Parathyroid adenoma (tissue), 2 donors: ENCODE measurements at regions not wholly inside any gene's neighbourhood (a gene's known extent, or its start where the extent isn't known, plus 50 kb on each side); places are given as distances from the start of the nearest gene placed in this dataset.

Experiments
- H2AFZ ChIP-seq: fragments of 300-600 bp; sonication (generic); one replicate; pipeline ENCODE4 v1.7.0; 2017; ENCODE audit warnings: antibody characterized with exemption, mild to moderate bottlenecking
- H3K27ac ChIP-seq: fragments of 300-600 bp; sonication (generic); one replicate; pipeline ENCODE4 v1.7.0; 2017
- H3K27me3 ChIP-seq: fragments of 300-600 bp; sonication (generic); one replicate; pipeline ENCODE4 v1.7.0; 2017; ENCODE audit warnings: low read length; ENCODE audit not compliant: control insufficient read depth, insufficient read depth
- H3K36me3 ChIP-seq: fragments of 300-600 bp; sonication (generic); one replicate; pipeline ENCODE4 v1.7.0; 2017; ENCODE audit warnings: low read length; ENCODE audit not compliant: control insufficient read depth, insufficient read depth
- H3K4me1 ChIP-seq: fragments of 300-600 bp; sonication (generic); one replicate; pipeline ENCODE4 v1.7.0; 2017; ENCODE audit warnings: control low read depth
- H3K4me2 ChIP-seq: fragments of 300-600 bp; sonication (generic); one replicate; pipeline ENCODE4 v1.7.0; 2017; ENCODE audit warnings: low read length
- H3K4me3 ChIP-seq: fragments of 300-600 bp; sonication (generic); one replicate; pipeline ENCODE4 v1.7.0; 2017; ENCODE audit warnings: low read depth, low read length
- H3K79me2 ChIP-seq: fragments of 300-600 bp; sonication (generic); one replicate; pipeline ENCODE4 v1.7.0; 2017; ENCODE audit warnings: control low read depth
- H3K9ac ChIP-seq: fragments of 300-600 bp; sonication (generic); one replicate; pipeline ENCODE4 v1.7.0; 2017; ENCODE audit warnings: mild to moderate bottlenecking
- H3K9me3 ChIP-seq: fragments of 300-600 bp; sonication (generic); one replicate; pipeline ENCODE4 v1.7.0; 2017; ENCODE audit warnings: low read length; ENCODE audit not compliant: control insufficient read depth
- TF ChIP-seq, protein P1 (sequence below): fragments of 300-600 bp; sonication (generic); IDR thresholded peaks from one replicate; pipeline ENCODE4 v1.7.0; 2017; ENCODE audit warnings: antibody characterized with exemption, mild to moderate bottlenecking
- donor health status: primary hyperparathyroidism.

DNA sequence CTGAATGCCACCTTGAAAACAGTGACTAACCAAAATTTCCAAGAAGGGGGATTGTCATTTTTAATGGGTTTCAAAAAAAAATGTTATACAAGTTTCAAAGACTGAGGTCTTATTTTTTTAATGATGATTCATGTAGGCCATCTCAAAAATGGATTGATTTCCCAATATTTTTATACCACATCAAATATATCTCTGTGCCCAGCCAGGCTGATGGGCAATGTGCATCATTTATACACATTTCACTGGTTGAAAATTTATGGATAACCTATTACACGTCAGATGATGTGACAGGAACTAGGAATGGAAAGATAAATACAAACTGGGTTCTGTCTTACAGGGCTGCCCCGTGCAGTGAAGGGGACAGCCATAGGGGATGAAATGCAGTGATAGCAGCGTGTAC lies 112.7 kb upstream of the TMPO start:
- Histone ChIP-seq H3K4me3 (no peak overlapping the region), H3K36me3 (no peaks in the 10 kb centered on the region), H3K9me3 (no peaks in the 10 kb centered on the region), H2AFZ (no peak overlapping the region), H3K79me2 (no peaks in the 10 kb centered on the region), H3K27me3 (no peaks in the 10 kb centered on the region), H3K4me1 (no peaks in the 10 kb centered on the region), H3K4me2 (no peak overlapping the region), H3K9ac (no peak overlapping the region), H3K27ac (no peak overlapping the region)
- TF ChIP-seq, protein P1, sequence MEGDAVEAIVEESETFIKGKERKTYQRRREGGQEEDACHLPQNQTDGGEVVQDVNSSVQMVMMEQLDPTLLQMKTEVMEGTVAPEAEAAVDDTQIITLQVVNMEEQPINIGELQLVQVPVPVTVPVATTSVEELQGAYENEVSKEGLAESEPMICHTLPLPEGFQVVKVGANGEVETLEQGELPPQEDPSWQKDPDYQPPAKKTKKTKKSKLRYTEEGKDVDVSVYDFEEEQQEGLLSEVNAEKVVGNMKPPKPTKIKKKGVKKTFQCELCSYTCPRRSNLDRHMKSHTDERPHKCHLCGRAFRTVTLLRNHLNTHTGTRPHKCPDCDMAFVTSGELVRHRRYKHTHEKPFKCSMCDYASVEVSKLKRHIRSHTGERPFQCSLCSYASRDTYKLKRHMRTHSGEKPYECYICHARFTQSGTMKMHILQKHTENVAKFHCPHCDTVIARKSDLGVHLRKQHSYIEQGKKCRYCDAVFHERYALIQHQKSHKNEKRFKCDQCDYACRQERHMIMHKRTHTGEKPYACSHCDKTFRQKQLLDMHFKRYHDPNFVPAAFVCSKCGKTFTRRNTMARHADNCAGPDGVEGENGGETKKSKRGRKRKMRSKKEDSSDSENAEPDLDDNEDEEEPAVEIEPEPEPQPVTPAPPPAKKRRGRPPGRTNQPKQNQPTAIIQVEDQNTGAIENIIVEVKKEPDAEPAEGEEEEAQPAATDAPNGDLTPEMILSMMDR, result no peak

- Histone ChIP-seq H3K9ac (no peak overlapping the region), H2AFZ (no peak overlapping the region)
- TF ChIP-seq, protein P1, result no peak
These were observed 112.0 kb upstream of the TMPO start for GRCh38 chr12:98403385-98403784.

GRCh38 chr12:98403936-98404335 lies 111.5 kb upstream of the TMPO start:
- Histone ChIP-seq H3K9me3 (no peaks in the 10 kb centered on the region), H3K36me3 (no peaks in the 10 kb centered on the region), H2AFZ (no peak overlapping the region), H3K79me2 (no peaks in the 10 kb centered on the region), H3K27me3 (no peaks in the 10 kb centered on the region), H3K4me3 (no peak overlapping the region), H3K27ac (no peak overlapping the region), H3K4me2 (no peak overlapping the region), H3K4me1 (no peaks in the 10 kb centered on the region), H3K9ac (no peak overlapping the region)
- TF ChIP-seq, protein P1, result no peak

More at GRCh38 chr12:98403385-98403784, 112.0 kb upstream of the TMPO start:
- Histone ChIP-seq H3K4me1 (no peaks in the 10 kb centered on the region), H3K79me2 (no peaks in the 10 kb centered on the region), H3K36me3 (no peaks in the 10 kb centered on the region), H3K4me2 (no peak overlapping the region), H3K27me3 (no peaks in the 10 kb centered on the region), H3K27ac (no peak overlapping the region), H3K9me3 (no peaks in the 10 kb centered on the region), H3K4me3 (no peak overlapping the region)

DNA sequence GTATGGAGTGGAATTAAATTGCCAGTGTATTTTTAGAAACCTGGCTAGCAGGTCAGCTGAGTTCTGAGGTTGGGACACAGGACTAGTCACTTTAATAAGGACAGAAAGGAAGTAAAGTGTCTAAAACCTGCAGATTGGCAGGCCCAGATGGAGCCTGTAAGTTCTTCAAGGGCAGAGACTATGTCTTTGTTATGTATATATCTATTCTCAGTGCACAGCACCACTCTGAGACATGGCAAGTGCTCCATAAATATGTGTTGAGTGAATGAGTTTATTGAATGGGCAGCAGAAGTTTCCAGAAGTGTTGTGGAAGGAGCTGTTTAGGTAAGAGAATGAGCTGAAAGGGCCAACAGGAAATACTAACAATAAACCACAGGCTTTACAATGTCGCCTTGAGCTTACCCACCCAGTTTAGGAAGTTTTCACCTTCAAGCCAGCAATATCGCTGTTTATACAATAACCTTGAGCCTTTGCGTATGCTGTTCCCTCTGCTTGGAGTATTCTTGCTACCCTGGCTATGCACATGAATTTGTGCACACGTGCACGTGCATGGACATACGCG lies 109.5 kb upstream of the TMPO start:
- no peaks in the 10 kb centered on the region for H3K36me3 ChIP-seq
- no peak overlapping the region for H3K4me2 ChIP-seq
- TF ChIP-seq, protein P1, result no peak
- H3K4me3 ChIP-seq, result no peak overlapping the region
- H2AFZ ChIP-seq, result no peak overlapping the region
- no peaks in the 10 kb centered on the region for H3K79me2 ChIP-seq
- H3K27ac ChIP-seq, result no peak overlapping the region
- H3K9me3 ChIP-seq, result no peaks in the 10 kb centered on the region
- H3K9ac ChIP-seq, result no peak overlapping the region
- no peaks in the 10 kb centered on the region for H3K27me3 ChIP-seq
- H3K4me1 ChIP-seq, result no peaks in the 10 kb centered on the region

DNA sequence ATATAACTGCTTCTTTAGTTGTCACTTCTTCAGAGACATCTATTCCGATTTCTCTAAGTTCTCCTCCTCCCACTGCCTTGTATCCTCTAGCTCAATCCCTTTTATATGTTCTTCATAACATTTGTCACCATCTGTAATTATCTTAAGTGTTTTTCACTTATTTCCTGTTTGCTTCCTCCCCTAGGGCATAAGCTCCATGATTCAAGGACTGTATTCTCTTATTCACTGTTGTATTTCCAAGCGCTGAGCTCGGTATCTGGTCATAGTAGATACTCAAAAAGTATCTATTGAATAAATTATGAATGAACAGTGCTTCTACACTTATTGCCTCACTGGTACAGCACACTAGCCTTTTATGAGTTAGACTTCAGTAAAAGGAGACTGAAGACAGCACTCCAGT lies 109.0 kb upstream of the TMPO start:
- H3K27me3 ChIP-seq, result no peaks in the 10 kb centered on the region
- no peak overlapping the region for H3K9ac ChIP-seq
- no peaks in the 10 kb centered on the region for H3K36me3 ChIP-seq
- H3K4me1 ChIP-seq, result no peaks in the 10 kb centered on the region
- TF ChIP-seq, protein P1, result no peak
- H3K4me2 ChIP-seq, result no peak overlapping the region
- H3K79me2 ChIP-seq, result no peaks in the 10 kb centered on the region
- no peak overlapping the region for H2AFZ ChIP-seq
- no peaks in the 10 kb centered on the region for H3K9me3 ChIP-seq
- H3K4me3 ChIP-seq, result no peak overlapping the region
- H3K27ac ChIP-seq, result no peak overlapping the region
